DND-41 (cell line): ENCODE measurements at regions not wholly inside any gene's neighbourhood (a gene's known extent, or its start where the extent isn't known, plus 50 kb on each side); places are given as distances from the start of the nearest gene placed in this dataset.

ENCODE experiments used
- EZH2 ChIP-seq: IDR thresholded peaks from 3 replicates; pipeline ENCODE4 v1.6.1; 2012; ENCODE audit warnings: borderline replicate concordance, low read depth, mild to moderate bottlenecking, moderate library complexity, low read length, inconsistent platforms; ENCODE audit not compliant: severe bottlenecking
- TF ChIP-seq, protein P1 (sequence below): IDR thresholded peaks from 2 replicates; pipeline ENCODE4 v1.5.1; 2012; ENCODE audit warnings: borderline replicate concordance, low read length, moderate library complexity, mild to moderate bottlenecking; ENCODE audit not compliant: poor library complexity, severe bottlenecking; ENCODE audit errors: extremely low read depth

DNA sequence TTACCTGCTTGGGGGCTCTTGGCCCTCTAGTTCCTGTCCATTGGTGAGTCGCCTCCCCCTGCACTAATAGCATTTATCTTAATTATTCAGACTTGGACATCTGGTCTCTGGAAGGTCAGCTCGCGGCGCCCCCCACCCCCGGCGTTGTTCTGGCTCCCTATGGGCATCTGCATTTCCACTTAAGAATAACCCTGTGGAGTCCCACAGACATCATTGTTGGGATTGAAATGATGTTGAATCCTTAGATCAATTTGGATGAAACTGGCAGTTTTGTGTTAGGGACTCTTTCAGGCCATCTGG is 313.8 kb upstream of the HS6ST1 start:
- TF ChIP-seq, protein P1, sequence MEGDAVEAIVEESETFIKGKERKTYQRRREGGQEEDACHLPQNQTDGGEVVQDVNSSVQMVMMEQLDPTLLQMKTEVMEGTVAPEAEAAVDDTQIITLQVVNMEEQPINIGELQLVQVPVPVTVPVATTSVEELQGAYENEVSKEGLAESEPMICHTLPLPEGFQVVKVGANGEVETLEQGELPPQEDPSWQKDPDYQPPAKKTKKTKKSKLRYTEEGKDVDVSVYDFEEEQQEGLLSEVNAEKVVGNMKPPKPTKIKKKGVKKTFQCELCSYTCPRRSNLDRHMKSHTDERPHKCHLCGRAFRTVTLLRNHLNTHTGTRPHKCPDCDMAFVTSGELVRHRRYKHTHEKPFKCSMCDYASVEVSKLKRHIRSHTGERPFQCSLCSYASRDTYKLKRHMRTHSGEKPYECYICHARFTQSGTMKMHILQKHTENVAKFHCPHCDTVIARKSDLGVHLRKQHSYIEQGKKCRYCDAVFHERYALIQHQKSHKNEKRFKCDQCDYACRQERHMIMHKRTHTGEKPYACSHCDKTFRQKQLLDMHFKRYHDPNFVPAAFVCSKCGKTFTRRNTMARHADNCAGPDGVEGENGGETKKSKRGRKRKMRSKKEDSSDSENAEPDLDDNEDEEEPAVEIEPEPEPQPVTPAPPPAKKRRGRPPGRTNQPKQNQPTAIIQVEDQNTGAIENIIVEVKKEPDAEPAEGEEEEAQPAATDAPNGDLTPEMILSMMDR: no peak
- no peak for TF ChIP-seq EZH2
